ENCODE measurements at regions not wholly inside any gene's neighbourhood (a gene's known extent, or its start where the extent isn't known, plus 50 kb on each side); places are given as distances from the start of the nearest gene placed in this dataset.

DNA sequence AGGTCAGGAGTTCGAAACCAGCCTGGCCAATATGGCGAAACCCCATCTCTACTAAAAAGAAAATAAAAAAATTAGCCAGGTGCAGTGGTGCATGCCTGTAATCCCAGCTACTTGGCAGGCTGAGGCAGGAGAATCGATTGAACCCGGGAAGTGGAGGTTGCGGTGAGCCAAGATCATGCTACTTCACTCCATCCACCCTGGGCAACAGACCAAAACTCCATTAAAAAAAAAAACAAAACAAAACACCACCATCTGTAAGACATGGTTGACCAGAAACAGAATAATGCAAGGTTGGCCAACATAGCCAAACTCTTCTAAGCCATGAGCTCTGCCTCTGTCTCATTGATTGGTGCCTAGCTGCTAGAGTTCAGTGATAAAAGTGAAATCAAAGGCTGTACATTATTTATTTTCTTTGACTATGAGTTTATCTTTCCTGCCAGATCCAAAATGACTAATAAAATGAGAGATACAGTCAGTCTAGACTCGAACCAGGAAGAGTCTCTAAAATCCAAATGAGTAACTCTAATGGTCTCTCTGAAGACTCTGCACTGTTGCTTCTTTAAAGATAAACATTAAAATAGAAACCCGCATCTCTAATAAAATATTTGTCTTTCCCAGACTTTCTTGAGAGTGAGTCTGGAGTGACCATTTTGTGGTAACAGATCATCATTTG, 404.7 kb downstream of the DAD1 start:
- TF ChIP-seq SMC3 (IDR thresholded peaks at IDR 0.05; ENCODE audit: borderline replicate concordance, low read length) (no peak), BACH1 (IDR thresholded peaks at IDR 0.05; ENCODE audit: borderline replicate concordance) (no peak), TAF1 (IDR thresholded peaks at IDR 0.05; ENCODE audit: borderline replicate concordance, low read depth, low read length) (no peak), GATAD2B (conservative IDR thresholded peaks at IDR 0.05; ENCODE audit: low read depth) (no peak), CREM (IDR thresholded peaks at IDR 0.05; ENCODE audit: low read depth) (no peak), ZNF384 (IDR thresholded peaks at IDR 0.05; ENCODE audit: borderline replicate concordance, low read depth, low read length) (no peak), CBX5 (IDR thresholded peaks at IDR 0.05; ENCODE audit: low read depth) (no peak), TCF12 (IDR thresholded peaks at IDR 0.05; ENCODE audit: low read depth, low read length) (no peak)
- TF ChIP-seq, protein P1, sequence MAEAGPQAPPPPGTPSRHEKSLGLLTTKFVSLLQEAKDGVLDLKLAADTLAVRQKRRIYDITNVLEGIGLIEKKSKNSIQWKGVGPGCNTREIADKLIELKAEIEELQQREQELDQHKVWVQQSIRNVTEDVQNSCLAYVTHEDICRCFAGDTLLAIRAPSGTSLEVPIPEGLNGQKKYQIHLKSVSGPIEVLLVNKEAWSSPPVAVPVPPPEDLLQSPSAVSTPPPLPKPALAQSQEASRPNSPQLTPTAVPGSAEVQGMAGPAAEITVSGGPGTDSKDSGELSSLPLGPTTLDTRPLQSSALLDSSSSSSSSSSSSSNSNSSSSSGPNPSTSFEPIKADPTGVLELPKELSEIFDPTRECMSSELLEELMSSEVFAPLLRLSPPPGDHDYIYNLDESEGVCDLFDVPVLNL (IDR thresholded peaks at IDR 0.05; ENCODE audit: low read depth, low read length): no peak
